HG02885 (cell line): ENCODE measurements at regions not wholly inside any gene's neighbourhood (a gene's known extent, or its start where the extent isn't known, plus 50 kb on each side); places are given as distances from the start of the nearest gene placed in this dataset.

Source experiments
- ATAC-seq: cut with Tn5 transposase; IDR thresholded peaks from one replicate; pipeline ENCODE4 v1.9.1; 2021; ENCODE audit warnings: mild to moderate bottlenecking; ENCODE audit not compliant: unreplicated experiment, poor library complexity

DNA sequence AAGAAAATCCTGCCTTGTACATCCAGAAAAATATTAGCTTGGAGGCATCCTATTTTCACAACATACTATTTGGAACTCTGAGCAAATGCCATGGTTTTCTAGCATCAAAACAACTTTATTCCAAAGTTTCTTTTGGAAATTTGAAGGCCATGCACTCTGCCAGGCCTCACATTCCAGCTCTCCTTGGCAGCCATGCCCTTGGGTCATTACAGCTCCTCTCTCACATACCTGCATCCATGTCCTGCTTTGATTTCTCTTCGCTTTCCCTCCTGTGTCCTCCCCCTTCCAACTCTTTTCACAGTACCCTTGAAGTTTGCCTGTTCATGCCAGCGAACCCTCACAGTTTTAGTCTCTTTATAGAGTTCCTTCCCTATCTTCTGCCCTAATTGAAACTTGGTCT, 70.9 kb upstream of the TPRG1 start:
- ATAC-seq = no peak

DNA sequence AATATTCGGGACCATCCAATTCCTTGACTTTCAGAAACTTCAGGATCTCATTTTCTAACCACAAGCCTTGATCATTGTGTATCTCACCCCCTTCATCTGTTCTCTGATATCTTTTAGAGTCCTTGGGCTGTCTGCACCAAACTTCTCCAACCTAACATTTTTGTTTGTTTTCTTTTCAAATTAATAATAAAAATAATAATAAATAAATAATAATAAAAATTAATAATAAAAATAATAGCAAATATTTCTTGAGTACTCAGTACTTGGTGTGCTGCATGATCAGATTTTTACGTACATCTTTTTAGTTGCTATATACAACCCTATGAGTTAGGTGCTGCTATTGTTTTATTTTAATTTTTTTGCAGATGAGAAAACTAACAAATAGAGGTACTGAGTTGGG, 70.2 kb upstream of the TPRG1 start:
- no peak for ATAC-seq

DNA sequence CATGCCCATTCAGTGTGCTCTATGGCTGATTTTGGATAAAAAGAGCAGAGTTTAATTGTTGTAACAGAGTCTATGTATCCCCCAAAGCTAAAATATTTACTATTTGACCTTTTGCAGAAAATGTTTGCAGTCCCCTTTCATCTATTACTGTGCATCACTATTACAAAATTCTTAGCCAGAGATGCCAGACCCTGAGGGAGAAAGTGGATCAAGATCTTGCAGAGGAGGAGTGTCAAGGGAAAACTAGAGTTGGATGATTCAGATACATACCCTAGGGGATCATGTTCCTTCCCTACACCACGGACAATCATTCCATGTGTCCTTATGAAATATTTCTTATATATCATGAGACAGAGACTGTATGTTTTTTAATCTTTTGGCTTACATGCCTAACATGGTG, 68.6 kb upstream of the TPRG1 start:
- ATAC-seq = no peak

DNA sequence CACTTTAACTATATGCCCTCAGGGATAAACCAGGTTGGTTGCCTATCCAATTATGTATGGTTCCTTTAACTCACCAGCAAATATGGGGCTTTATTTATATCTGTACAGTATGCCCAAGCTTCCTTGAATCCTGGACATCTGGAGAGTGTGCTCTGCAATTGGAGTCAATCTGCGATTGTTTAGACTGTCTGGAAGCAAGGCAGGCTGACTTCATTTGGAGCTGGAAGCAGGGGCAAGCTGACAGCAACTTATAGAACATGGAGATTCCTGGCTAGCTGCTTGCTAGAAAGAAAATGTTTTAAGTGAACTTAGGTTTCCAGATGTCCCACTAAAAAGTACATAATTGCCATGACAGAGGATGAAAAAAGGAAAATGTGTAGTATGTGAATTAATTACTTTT, 63.7 kb upstream of the TPRG1 start:
- ATAC-seq = no peak

DNA sequence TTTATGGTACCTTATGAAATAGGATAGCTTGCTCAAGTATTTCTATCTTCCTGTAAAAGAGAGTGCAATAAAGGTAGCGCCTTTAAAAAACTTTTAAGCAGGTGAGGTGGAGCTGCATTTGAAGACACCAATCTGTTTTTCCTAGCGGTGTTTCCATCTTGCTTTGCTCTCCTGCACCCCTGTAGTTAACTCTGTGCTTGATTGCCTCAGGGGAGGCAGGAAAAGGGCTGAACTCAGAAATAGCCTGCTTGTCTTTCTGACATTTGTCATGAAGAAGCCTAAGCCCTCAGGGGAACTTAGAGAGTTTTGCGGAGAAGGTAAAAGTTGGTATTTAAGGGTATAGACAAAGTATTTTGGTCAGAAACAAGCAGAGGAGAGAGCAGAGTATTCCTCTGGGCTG, 63.0 kb upstream of the TPRG1 start:
- no peak for ATAC-seq

DNA sequence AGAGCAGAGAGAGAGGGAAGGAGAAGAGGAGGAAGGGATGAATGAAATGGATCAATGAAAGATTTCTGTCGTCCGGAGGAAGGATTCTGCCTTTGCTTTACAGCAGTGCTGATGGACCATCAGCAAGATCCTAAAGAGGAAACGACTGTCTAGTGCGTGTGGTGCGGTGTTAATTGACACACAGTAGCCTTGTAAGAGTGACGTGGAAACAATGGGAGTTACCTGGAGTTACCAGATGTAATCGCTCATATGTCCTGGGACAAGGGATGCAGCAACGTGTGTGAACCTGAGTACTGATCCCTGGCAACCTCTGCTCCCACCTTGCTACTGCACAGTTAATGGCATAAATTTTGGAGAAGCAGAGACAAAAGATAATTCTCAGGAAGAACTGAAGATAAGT, 62.6 kb upstream of the TPRG1 start:
- no peak for ATAC-seq

DNA sequence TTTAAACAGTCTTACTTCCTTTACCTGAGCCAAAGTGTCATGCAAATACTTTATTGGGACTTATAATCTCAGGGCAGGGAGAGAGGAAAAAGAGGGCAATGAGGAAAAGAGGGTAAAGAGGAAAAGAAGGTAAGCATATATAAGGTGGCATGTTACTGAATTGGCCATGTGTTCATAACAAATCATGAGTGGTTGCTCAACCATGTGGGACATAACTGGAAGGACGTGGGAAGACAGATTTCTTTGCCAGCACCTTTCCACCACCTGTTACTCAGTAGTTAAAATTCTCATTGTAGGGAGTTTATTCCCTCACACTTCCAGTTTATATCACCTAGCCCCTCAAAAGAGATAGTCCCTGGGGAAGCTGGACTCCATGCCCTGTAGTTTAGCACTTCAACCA, 54.7 kb upstream of the TPRG1 start:
- no peak for ATAC-seq

DNA sequence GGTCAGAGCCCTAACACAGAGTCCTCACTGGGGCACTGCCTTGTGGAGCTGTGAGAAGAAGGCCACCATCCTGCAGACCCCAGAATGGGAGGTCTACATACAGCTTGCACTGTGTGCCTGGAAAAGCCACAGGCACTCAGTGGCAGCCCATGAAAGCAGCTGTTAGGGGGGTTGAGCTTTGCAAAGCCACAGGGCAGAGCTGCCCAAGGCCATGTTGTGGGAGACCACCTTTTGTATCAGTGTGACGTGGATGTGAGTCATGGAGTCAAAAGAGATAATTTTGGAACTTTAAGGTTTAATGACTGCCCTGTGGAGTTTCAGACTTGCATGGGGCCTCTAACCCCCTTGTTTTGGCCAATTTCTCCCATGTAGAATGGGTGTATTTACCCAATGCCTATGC, 52.9 kb upstream of the TPRG1 start:
- ATAC-seq = no peak

DNA sequence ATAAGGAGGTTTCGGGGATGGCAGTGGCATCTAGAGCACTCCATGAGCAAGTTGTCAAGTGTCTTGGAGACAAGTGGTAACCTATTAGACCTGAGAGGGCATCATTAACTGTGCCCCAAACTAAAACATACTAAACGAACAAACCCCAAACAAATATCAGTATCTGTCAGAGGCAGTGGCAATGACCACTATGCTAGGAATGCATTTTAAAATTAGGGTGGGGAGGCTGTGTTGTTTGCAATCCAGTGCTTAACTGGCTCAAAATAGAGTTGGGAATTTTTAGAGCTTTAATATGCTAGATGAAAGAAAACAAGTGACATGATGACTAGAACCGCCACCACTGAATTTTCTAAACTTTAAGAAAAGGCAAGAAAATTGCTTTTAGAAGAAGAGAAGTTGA, 51.8 kb upstream of the TPRG1 start:
- no peak for ATAC-seq

DNA sequence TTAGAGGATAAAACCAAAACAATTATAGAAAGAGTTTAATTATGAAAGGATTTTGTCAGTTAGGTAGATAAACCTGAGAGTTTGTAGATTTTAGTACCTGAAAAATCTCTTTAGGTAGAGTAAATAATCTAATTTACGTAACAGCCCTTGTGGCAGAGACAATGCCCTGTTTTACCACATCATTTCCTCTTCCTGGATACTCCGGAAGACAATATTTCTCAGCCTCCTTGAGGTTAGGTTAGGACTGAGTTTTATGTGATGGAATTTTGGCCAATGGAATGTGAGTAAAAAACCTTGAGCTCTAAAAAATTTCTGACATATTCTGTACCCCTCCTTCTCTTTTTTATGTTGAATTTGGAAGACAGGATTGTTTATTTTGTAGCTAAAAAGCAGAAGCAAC, 50.7 kb upstream of the TPRG1 start:
- ATAC-seq = no peak
